GM12878 (cell line): ENCODE measurements at regions not wholly inside any gene's neighbourhood (a gene's known extent, or its start where the extent isn't known, plus 50 kb on each side); places are given as distances from the start of the nearest gene placed in this dataset.

Source experiments
- ATAC-seq: fragments of 200-7000 bp; cut with Tn5 transposase; 3 replicates; pipeline ENCODE4 v1.9.1; 2020; ENCODE audit warnings: mild to moderate bottlenecking, moderate library complexity
- BruUV-seq: library from RNA; stranded (reverse); fragments of 400-500 nt; replicated peaks from 2 replicates; lab custom pipeline; 2021; lab: Mats Ljungman, UMichigan
- CTCF ChIA-PET: fragments of 300-600 bp; sonication (Branson Sonifier 250); formaldehyde crosslinking; extraction: SDS; loops from one replicate; lab custom pipeline; 2021; ENCODE audit warnings: inconsistent platforms; lab: Yijun Ruan, JAX
- POLR2A ChIA-PET: fragments of 350-600 bp; formaldehyde crosslinking; extraction: SDS; loops from one replicate; lab custom pipeline; 2021; ENCODE audit warnings: inconsistent platforms; lab: Charles Lee
- RAD21 ChIA-PET: fragments of 300-600 bp; sonication (Branson Sonifier 250); formaldehyde crosslinking; loops from one replicate; lab custom pipeline; 2023; ENCODE audit warnings: antibody characterized with exemption; ENCODE audit not compliant: unreplicated experiment; lab: Charles Lee
- SMC1A ChIA-PET: fragments of 300-600 bp; sonication (Branson Sonifier 250); formaldehyde crosslinking; loops from one replicate; lab custom pipeline; 2023; ENCODE audit not compliant: unreplicated experiment, uncharacterized antibody; lab: Charles Lee
- DNase-seq: peaks from one replicate; pipeline ENCODE4 v3.0.0-alpha.2; 2011; ENCODE audit warnings: low read depth, low spot score
- FAIRE-seq: peaks from 3 replicates; lab custom pipeline; 2011; peaks lifted over from hg19 to GRCh38; lab: Jason Lieb, UNC
- H2AFZ ChIP-seq: 2 replicates; pipeline ENCODE4 v1.6.0; 2011; ENCODE audit warnings: low read depth, low read length, control low read depth; ENCODE audit not compliant: control insufficient read depth
- H3K27ac ChIP-seq: 2 replicates; pipeline ENCODE4 v1.5.1; 2011; ENCODE audit warnings: control low read depth; ENCODE audit not compliant: control insufficient read depth, insufficient read depth
- H3K27me3 ChIP-seq, 2 experiments: replicated peaks in 1 of 2; 2 replicates each; pipeline versions ENCODE4 v1.6.0 to v1.6.1; 2011; ENCODE audit warnings: low read length in 1 of 2; ENCODE audit not compliant: control insufficient read depth in 2 of 2, insufficient read depth in 2 of 2
- H3K36me3 ChIP-seq, 2 experiments: 2 replicates each; pipeline ENCODE4 v1.5.1; 2011; ENCODE audit warnings: low read length in 1 of 2; ENCODE audit not compliant: control insufficient read depth in 2 of 2, insufficient read depth in 2 of 2
- H3K4me1 ChIP-seq: 2 replicates; pipeline ENCODE4 v1.6.1; 2011; ENCODE audit warnings: mild to moderate bottlenecking, low read length, moderate library complexity, mixed read lengths; ENCODE audit not compliant: control insufficient read depth, insufficient read depth
- H3K4me2 ChIP-seq: 2 replicates; pipeline ENCODE4 v1.6.0; 2011; ENCODE audit warnings: control low read depth; ENCODE audit not compliant: control insufficient read depth, insufficient read depth
- H3K4me3 ChIP-seq: fragments of 200-600 bp; sonication (generic); 2 replicates; pipeline ENCODE4 v1.5.1; 2016
- H3K79me2 ChIP-seq: 2 replicates; pipeline ENCODE4 v1.6.0; 2011; ENCODE audit warnings: low read length; ENCODE audit not compliant: control insufficient read depth, insufficient read depth
- H3K9ac ChIP-seq: 2 replicates; pipeline ENCODE4 v1.8.0; 2011; ENCODE audit warnings: low read length, control low read depth, mixed read lengths; ENCODE audit not compliant: control insufficient read depth, insufficient read depth
- H3K9me3 ChIP-seq: replicated peaks from 3 replicates; pipeline ENCODE4 v1.5.1; 2011; ENCODE audit warnings: mild to moderate bottlenecking, low read length; ENCODE audit not compliant: control insufficient read depth, insufficient read depth
- H4K20me1 ChIP-seq: 2 replicates; pipeline ENCODE4 v1.6.0; 2011; ENCODE audit not compliant: control insufficient read depth, insufficient read depth
- BCL3 ChIP-seq: IDR thresholded peaks from 2 replicates; pipeline ENCODE4 v1.6.1; 2011; ENCODE audit warnings: borderline replicate concordance, low read depth, mild to moderate bottlenecking, moderate library complexity, low read length; ENCODE audit not compliant: insufficient read depth, poor library complexity, severe bottlenecking
- CHD4 ChIP-seq: fragments of 200-600 bp; sonication (generic); IDR thresholded peaks from 2 replicates; pipeline ENCODE4 v1.6.1; 2016; ENCODE audit warnings: mild to moderate bottlenecking
- CREM ChIP-seq: IDR thresholded peaks from 2 replicates; pipeline ENCODE4 v1.6.1; 2014; ENCODE audit warnings: antibody characterized with exemption, low read depth
- E2F8 ChIP-seq: fragments of 450-650 bp; IDR thresholded peaks from 2 replicates; pipeline ENCODE4 v1.6.1; 2018; ENCODE audit warnings: mild to moderate bottlenecking, low read depth, moderate library complexity; ENCODE audit not compliant: partially characterized antibody
- ELK1 ChIP-seq: IDR thresholded peaks from 2 replicates; pipeline ENCODE4 v1.6.1; 2012; ENCODE audit warnings: low read depth, low read length, improper control_type of control experiment
- FOS ChIP-seq: IDR thresholded peaks from 3 replicates; pipeline ENCODE4 v1.6.1; 2011; ENCODE audit warnings: borderline replicate concordance; ENCODE audit not compliant: insufficient read length; ENCODE audit errors: extremely low read depth
- MYC ChIP-seq: IDR thresholded peaks from 2 replicates; pipeline ENCODE4 v1.6.1; 2011; ENCODE audit warnings: mild to moderate bottlenecking, low read length, moderate library complexity, inconsistent platforms; ENCODE audit not compliant: insufficient read depth, insufficient replicate concordance, insufficient read length, severe bottlenecking
- SKIL ChIP-seq: fragments of 450-650 bp; IDR thresholded peaks from 2 replicates; pipeline ENCODE4 v1.6.1; 2017; ENCODE audit warnings: mild to moderate bottlenecking, low read depth, inconsistent platforms; ENCODE audit not compliant: poor library complexity, severe bottlenecking
- SPI1 ChIP-seq: IDR thresholded peaks from 2 replicates; pipeline ENCODE4 v1.6.1; 2011; ENCODE audit warnings: low read depth, mild to moderate bottlenecking, low read length, moderate library complexity, borderline replicate concordance; ENCODE audit not compliant: insufficient read depth
- STAT3 ChIP-seq: IDR thresholded peaks from 2 replicates; pipeline ENCODE4 v1.6.1; 2011; ENCODE audit warnings: low read depth, low read length, improper control_type of control experiment
- WRNIP1 ChIP-seq: IDR thresholded peaks from 2 replicates; pipeline ENCODE4 v1.6.1; 2011; ENCODE audit warnings: low read depth, low read length, improper control_type of control experiment, borderline replicate concordance
- YY1 ChIP-seq: IDR thresholded peaks from 2 replicates; pipeline ENCODE4 v1.6.1; 2011; ENCODE audit warnings: low read depth, mild to moderate bottlenecking, low read length
- ZBTB11 ChIP-seq: fragments of 450-650 bp; formaldehyde crosslinking; IDR thresholded peaks from 2 replicates; pipeline ENCODE4 v1.5.0; 2022; ENCODE audit warnings: mild to moderate bottlenecking, missing genetic modification characterization
- WGBS: methylation state at CpG from one replicate; pipeline ENCODE4 v1.1.6; 2016; ENCODE audit warnings: low lambda C conversion rate; ENCODE audit not compliant: insufficient replicate concordance, insufficient coverage; ENCODE audit errors: missing lambda C conversion rate; 5-methylcytosine and 5-hydroxymethylcytosine counted together
- in situ Hi-C: fragments of 300-500 bp; cut with MboI; formaldehyde crosslinking; loops from 9 replicates; pipeline ENCODE4 v1.14.3; 2018; ENCODE audit warnings: mixed read lengths
- intact Hi-C: fragments of 100-400 bp; cut with micrococcal nuclease; formaldehyde crosslinking; loops from one replicate; pipeline ENCODE4 v1.14.2; 2022; ENCODE audit not compliant: unreplicated experiment

GRCh38 chr20:60667641-60668040, 584.4 kb upstream of the CDH4 start:
- DNase-seq (no peak), ATAC-seq (no peak), FAIRE-seq (no peak)
- BruUV-seq = no TSS peak
- ChIA-PET SMC1A (no interaction called here), CTCF (no interaction called here), POLR2A (no interaction called here), RAD21 (no interaction called here)
- 18% methylated on average over 6 of the region's 6 CpGs for WGBS
- no peaks in the 10 kb centered on the region for H3K4me1 ChIP-seq
- H3K27ac ChIP-seq = no peak overlapping the region
- H3K4me3 ChIP-seq = no peak overlapping the region
- intact Hi-C loops (no loop called here), in situ Hi-C loops (no loop called here)
- no peaks in the 10 kb centered on the region for H3K79me2 ChIP-seq
- H4K20me1 ChIP-seq = no peaks in the 10 kb centered on the region
- H3K4me2 ChIP-seq = no peak overlapping the region
- no peaks in the 10 kb centered on the region for H3K27me3 ChIP-seq
- H2AFZ ChIP-seq = no peak overlapping the region
- H3K9me3 ChIP-seq = no peaks in the 10 kb centered on the region; the same call in 2 of the 3 replicates
- H3K9ac ChIP-seq = no peak overlapping the region
- no peaks in the 10 kb centered on the region for H3K36me3 ChIP-seq
- TF ChIP-seq ELK1 (no peak), SKIL (no peak), CHD4 (no peak), MYC (no peak), E2F8 (no peak), BCL3 (no peak), SPI1 (no peak), YY1 (no peak), ZBTB11 (CRISPR knock-in tag) (no peak), FOS (no peak), WRNIP1 (no peak), CREM (no peak), STAT3 (no peak)
